Urothelium cell line (cell line): ENCODE measurements at regions not wholly inside any gene's neighbourhood (a gene's known extent, or its start where the extent isn't known, plus 50 kb on each side); places are given as distances from the start of the nearest gene placed in this dataset.

Source experiments
- DNase-seq: peaks from one replicate; pipeline ENCODE4 v3.0.0; 2011; ENCODE audit warnings: low spot score, mixed read lengths
- FAIRE-seq: peaks from 2 replicates; lab custom pipeline; 2011; peaks lifted over from hg19 to GRCh38; lab: Jason Lieb, UNC

DNA sequence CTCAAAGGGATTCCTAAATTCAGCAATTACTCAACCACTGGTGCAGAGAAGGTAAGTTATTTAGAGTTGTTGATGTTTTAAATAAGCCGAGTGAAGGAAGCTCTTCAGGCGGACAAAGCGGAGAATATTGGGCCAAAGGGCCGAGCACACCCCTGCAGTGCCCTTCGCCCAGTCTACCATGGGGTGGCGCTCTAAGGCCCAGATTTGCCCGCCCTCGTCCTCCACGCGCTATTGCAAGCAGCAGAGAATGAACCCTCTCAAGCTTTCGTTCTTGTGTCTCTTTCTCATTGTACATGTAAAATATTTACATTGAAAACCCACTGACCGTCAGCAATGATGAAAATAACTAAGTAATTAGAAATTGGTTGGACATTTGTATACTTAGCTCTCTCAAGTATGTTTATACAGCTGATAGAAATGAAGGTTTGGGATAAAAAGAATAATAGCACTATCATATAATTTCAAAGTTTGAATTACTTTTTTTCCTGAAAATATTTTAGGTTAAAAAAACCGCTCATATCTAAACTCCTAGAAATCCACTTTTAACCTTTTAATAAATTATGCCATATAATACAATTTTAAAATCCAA is 195.0 kb upstream of the CEP162 start:
- peak; percentile 55 for DNase-seq
- no peak for FAIRE-seq

DNA sequence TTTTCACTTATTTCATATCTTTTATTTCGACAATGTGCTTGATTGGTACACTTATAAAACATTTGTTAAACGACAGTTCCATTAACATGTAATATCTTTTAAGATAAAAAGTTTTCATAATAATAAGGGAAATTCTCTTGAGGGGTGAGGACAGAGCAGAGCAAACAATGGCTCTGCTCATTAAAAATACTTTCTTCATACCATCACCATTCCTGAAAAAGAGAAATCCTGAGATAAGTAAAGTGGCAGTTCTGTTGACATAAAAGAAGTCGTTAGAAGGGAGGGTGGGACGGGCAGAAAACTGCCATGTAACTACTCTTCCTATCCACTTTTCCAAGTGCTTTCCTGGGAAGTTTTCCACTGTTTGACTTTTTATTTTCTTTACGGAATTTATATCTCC is 193.6 kb upstream of the CEP162 start:
- FAIRE-seq, result no peak

DNA sequence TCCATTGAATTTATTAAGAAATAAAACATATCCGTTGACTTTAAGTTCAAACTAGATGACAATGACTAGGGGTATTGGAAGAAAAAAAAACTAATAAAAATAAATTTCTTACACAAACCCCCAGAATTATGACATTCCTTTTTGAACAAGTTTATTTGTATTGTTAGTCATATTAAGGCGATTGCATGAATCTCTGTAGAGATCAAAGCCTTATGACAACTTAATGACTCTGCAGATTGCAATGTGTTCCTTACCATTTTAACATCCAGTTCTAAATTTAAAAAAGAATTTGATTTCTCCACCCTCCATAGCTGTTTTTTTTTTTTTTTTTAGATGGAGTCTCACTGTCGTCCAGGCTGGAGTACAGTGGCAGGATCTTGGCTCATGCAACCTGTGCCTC is 189.8 kb upstream of the CEP162 start:
- FAIRE-seq (no peak), DNase-seq (no peak)

More for the DNA sequence above, 193.6 kb upstream of the CEP162 start:
- DNase-seq, result no peak

DNA sequence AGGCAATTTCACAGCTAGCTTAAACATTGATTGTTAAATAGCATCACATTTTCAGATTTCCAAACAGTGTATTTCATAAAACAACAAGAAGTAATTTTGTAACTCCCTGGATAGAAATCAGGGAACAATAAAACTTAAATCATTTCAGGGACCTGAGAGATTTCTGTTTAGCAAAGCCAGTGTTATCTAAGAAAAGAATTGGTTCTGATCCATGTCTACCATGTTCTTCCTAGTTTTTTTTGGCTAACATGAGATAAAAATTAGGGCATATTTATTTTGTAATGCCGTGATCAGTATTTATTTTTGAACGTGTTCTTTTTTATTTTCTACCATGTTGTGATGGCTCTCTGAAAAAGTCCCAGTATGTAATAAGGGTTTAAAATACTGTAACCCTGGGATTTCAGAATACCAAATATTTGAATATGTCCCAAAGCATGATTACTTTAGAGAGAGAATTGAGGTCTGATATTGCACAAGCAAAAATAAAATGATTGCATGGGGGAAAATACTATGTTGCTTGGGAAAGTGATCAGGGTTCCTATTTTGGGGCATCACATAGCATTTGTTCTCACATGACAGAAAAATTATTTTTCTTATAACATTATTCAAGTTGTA is 188.7 kb upstream of the CEP162 start:
- FAIRE-seq (no peak), DNase-seq (no peak)

DNA sequence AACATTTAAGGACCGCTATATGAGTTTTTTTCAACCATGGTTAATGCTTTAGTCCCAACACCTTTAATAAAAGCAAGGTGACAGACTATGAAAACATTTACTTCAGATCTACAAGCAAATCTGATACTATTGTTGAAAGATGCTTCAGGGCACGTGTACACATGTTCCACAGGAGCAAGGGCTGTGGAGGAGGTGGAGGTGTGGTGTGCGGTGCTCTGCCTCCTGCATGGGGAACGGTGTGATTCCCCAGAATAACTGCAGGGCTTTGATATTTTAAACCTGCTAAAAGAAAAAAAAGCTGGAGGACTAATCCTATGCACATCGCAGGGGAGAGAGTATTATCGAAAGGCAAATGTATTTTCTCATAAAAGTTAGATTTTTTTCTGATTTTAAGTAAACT is 188.1 kb upstream of the CEP162 start:
- FAIRE-seq (no peak), DNase-seq (no peak)

DNA sequence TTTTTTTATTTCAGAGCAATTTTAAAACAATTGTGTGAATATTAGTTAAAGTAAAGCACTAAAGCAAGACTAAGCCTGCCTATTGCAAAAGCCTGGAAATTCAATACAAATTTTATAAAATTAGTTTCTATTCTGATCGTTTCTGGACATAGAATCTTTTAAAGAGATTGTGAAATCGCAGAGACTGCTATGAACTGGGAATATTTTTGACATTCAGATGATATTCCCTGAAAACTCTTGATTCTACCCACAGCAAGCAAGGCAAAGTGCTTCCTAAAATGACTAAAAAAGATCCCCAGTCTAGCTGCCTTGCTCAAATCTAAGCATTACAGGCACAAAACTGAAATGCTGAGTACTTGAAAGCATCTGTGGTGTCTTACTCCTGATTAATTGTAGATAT is 187.6 kb upstream of the CEP162 start:
- no peak for FAIRE-seq

DNA sequence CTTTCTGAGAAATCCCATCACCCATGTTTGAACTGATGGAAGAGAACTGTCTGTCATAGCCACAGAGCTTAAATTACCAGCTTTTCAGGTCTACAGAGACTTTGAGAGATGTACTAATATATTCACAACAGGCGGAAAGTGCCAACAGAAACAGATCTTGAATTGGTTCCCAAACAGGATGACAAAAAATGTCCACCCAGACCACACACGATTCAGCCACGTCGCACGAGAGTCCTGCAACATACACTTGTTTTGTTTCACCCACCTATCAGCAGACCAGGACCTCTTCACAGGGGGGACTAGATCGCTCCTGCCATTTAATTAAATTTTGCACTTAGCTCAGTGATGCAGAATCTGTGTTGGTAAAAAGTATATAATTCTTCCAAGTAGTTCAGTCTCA is 187.1 kb upstream of the CEP162 start:
- no peak for DNase-seq
- FAIRE-seq, result no peak

More for the DNA sequence above, 187.6 kb upstream of the CEP162 start:
- DNase-seq, result no peak

DNA sequence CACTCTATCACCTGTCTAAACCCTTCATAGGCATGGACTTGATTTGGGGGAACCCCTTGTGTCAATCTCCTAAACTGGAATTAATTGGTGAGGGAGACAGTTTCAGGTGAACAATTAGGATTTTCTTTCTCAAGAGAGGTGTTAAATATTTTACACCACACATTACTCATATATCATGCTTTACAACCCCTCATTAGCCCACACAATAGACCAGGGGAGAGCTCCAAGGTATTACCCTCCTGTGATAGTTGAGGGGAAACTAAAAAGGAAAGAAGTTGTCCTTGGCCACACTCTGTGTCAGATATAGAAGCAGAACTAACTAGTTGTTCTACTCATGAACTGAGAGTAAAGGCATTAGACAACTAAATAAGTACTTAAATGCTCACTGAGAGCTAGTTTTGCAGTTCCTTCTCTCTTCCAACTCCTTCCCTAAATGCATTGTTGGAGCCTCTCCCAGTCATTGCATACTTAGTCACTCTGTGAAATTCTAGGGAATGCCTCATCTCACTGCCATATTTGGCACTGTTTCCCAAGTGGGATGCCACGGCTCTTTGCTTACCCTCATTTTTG is 183.7 kb upstream of the CEP162 start:
- FAIRE-seq, result no peak
- DNase-seq, result peak; percentile 2

DNA sequence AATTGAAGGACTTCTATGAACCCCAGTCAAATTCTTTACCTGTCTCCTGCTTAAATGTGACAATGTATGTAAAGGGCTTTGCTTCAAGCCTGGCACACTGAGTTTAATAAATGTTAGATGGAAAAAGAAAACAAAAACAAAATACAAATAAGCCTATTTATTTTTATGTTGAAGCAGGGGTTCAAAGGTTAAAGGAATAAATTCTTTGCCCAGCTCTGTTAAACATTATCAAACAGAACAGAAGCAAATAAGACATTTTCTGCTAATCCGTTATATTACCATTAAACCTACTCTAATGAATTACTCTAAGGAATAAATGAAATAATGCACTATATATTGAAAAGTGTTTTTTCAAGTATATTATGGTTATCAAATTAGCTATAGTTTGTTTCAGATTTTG is 182.5 kb upstream of the CEP162 start:
- FAIRE-seq (no peak), DNase-seq (no peak)

DNA sequence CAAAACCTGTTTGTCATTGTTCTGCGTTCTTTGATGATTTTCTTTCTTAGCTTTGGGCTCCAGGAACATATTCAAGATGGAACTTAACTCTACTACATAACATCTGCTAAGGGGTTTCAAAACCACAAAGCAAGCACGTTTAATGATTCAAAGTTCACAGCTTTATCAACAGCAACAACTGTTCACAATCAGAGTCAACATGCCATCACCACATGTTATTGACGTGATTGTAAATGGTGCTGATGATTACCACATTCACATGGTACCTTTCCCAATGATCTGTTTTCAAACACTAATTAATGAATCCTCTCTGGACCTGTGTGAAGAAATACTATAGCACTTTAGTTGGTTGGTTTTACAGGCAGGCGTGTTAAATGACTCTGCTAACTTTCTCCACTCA is 180.6 kb upstream of the CEP162 start:
- DNase-seq (no peak), FAIRE-seq (no peak)

DNA sequence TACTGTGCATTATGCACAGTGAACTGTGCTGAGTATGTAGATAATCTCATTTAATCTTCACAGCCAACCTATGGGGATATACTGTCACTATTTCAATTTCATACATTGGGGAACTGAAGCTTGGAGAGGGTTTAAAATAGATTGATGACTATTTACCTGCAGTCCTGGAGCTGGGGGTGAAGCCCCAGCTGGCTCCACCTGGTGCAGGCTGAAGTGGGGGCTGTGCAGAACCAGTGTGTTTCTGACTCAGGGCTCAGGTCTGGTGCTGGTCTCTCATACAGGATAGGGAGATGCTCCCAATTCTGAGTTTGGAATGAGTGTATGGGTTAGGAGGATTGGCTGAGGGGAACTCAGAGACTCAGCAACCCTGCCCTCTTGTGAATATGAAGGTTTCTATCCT is 176.1 kb upstream of the CEP162 start:
- FAIRE-seq, result no peak
- DNase-seq, result no peak

DNA sequence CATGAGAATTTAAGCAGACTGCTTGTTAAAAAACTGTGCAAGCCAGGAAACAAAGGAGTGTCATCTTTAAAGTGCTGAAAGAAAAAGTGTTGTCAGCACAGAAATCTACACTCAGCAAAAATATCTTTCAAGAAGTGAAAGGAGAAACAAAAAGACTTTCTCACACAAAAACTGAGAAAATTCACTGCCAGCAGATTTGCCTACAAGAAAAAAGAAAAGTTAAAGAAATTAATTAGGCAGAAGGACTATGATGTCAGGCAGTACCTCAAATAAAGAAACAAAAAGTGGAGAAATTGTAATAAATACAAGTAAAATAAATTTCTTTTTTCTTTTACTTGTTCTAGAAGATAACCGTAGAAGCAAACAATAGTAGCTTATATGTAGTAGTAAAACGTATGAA is 171.6 kb upstream of the CEP162 start:
- DNase-seq, result no peak
- no peak for FAIRE-seq

DNA sequence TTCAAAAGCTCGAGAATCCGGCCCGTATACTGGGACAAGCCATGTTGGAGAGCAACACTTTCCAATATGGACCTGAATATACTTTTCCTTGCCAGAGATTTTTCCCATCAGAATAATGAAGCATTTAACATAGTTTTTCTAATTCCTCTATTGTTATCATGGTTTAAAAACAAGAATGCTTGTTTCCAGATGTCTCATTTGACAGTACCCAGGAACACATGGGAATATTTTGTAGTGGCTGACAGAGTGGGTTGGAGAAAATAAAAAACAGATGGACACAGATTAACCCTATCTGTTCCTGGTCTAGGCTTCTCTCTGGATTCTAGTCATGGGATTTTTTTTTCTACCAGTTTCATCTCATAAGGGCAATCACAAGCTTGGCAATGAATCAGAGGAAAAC is 164.8 kb upstream of the CEP162 start:
- no peak for FAIRE-seq

DNA sequence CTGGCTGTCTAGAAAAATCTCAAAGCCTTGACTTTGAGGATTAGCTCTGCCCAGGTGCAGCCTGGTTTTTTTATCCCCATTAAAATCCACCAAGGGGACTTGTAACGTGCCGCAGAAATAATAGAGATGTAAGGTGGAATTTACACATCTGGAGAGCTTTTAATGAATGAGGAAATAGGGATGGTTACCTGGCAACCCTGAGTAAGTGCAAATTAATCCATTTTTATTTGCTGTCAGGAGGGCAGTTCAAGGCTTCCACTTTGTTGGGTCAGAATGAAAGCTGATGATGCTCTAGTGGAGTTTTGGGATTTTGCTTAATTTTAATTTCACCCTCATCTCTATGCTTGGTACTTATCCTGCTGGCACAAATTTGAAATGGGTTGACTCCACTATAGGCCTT is 163.4 kb upstream of the CEP162 start:
- FAIRE-seq, result no peak
- DNase-seq, result no peak

More for the DNA sequence above, 164.8 kb upstream of the CEP162 start:
- DNase-seq, result no peak

DNA sequence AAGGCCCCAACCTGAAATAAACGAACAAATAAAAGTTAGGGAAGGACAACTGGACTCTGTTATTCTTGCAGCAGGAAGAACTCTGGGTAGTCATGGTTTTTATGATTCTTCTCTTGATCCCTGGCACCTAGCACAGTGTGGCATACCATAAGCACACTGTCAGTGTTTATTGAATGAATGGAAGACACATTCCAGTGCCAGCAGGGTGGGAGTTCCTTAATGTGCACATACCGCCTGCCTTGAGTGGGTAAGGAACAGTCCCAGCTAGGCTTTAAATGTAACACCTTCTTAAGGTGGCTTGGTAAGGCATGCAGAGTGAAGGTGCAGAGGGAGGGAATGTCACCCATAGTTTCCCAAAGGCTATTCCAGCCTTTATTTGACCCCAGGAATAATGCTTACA is 162.9 kb upstream of the CEP162 start:
- no peak for FAIRE-seq
- DNase-seq, result no peak

DNA sequence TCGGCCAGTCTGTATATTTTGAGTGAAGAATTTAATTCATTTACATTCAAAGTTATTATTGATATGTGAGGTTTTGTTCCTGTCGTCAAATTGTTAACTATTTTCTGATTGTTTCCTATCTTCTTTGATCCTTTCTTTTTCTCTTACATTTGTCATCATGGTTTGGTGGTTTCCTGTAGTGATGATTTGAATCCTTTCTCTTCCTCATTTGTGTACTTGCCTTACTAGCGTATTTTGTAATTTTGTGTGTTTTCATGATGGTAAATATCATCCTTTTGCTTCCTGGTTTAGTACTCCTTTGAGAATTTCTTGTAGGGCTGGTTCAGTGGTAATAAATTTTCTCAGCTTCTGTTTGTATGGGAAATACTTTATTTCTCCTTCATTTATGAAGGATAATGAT is 151.7 kb upstream of the CEP162 start:
- DNase-seq, result no peak
- FAIRE-seq, result no peak

DNA sequence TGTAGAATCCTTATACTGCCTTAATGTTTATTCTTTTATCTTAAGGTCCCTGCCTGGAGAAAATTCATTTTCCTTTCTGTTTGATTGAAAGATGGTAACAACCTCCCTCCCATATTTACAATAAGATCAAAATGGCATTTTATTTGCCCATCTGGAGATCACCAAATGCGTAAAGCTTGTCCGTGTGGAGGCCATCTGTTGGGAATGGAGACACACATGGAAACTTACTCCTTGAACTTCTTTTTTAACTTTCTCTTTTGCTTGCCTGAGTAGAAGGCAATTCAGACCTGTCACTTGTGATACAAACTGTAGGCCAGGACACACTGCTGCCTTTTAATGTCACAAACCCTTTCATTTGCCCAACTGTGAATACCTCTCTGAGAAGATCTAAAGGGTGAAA is 144.8 kb upstream of the CEP162 start:
- FAIRE-seq, result no peak
- no peak for DNase-seq

DNA sequence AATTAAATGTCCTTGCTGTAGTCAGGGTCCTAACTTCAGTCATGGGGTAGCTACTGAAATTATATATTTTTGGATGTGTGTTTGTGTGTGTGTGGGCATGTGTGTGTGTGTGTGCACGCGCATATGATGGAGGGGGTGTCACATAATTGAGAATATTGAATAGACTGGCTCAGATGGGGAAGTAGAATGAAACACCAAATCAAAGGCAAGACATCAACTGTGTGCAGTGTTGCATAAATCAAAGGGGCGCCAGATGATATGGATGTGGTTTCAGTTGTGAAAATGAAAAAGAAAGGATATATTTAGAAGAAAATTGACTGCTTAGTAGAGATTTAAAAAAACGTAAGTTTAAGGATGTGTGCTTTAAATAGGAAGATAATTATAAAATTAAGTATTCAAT is 144.2 kb upstream of the CEP162 start:
- FAIRE-seq, result no peak
- DNase-seq, result no peak

DNA sequence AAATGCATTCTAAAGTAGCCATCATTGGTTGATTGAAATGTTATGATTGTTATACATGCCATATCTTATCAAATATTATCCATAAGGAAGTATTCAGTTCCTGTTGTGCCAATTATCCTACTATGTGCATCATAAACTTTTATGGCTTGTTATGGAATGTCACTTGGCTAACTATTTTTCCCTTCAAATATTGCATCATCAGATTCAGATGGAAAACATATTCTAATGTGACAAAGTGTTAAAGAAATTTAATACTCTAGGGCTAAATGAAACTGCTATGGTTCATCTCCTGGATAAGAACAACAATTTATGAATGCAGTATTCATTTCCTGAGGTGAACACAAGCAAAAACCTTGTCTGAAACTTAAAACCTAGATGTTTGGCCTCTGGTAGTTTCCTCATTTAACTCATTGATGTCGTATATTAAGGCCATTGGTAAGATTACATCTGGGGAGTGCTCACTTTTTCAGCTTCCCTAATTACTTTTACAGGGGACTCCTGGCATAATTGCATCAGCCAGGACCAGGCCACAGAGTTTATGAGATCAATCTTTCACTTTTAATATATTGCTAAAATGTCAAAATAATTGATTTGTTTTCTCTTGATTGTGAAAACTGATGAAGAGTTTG is 134.9 kb upstream of the CEP162 start:
- no peak for FAIRE-seq
- DNase-seq, result no peak

DNA sequence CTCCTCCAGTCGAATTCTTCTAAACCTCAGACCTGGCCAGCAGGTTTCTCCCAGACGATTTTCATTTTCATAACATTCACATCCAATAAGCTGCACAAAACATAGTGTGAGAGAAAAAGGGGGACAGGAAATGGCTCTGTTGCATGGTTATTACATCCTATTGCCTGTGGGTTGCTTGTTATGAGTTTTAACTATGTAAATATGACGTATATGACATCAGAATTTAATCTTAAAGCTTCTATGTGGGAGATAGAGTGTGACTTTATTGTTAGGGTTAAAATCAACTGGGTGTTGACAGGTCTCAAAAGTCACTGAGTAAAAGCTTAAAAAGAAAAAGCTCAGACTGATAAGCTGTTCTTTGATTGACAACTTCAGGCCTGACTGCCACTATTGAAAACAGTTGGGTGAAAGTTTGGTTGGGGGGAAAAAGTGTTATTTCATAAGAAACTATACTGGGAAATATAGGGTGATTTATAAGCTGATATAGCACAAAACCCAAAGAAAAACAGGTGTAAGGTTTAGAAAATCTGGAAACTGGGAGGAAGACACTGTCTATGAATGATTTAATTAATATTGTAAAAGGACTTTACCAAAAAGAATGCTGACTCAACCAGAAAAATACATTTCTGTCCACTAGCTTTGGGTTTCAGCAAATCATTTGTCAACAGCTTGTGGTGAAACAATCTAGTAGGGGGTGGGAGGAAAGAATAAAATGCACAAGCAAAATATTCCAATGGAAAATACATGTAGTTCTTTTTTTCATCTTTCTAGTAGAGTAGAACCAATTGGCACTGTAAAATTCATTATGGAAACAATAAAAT is 134.1 kb upstream of the CEP162 start:
- FAIRE-seq, result no peak
- DNase-seq, result no peak

DNA sequence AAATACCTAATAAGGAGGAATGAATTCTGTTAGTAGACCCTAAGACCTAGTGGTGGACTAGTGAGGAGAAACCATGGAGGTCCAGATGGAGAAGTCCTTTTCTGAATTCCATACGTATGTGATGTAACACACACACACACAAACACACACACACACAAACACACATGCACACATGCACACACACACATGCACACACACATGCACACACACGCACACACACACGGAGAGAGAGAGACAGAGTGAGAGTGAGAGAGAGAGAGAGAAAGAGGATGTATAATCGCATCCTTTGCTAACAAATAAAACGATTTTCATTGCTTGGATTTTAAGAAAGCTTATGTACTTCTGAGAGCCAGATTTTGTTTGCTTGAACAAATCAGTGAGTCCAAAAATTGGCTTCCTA is 132.6 kb upstream of the CEP162 start:
- no peak for DNase-seq
- FAIRE-seq, result no peak
